Peyer's patch (tissue), 4 donors: ENCODE measurements at regions not wholly inside any gene's neighbourhood (a gene's known extent, or its start where the extent isn't known, plus 50 kb on each side); places are given as distances from the start of the nearest gene placed in this dataset.

Experiments used
- POLR2A ChIP-seq, 2 donors: fragments of 450-650 bp; IDR thresholded peaks; one replicate each; pipeline ENCODE4 v1.5.1; 2017; ENCODE audit warnings: antibody characterized with exemption in 2 of 2, mild to moderate bottlenecking in 2 of 2, moderate library complexity in 2 of 2
- TF ChIP-seq, protein P1 (sequence below), 6 experiments: fragments of 450-650 bp in 4 of 6; fragments of 200-600 bp in 2 of 6; sonication (generic) in 1 of 6; IDR thresholded peaks; one replicate each; pipeline ENCODE4 v1.5.1; 2017 to 2019; ENCODE audit warnings: antibody characterized with exemption in 6 of 6, mild to moderate bottlenecking in 3 of 6, moderate library complexity in 1 of 6

DNA sequence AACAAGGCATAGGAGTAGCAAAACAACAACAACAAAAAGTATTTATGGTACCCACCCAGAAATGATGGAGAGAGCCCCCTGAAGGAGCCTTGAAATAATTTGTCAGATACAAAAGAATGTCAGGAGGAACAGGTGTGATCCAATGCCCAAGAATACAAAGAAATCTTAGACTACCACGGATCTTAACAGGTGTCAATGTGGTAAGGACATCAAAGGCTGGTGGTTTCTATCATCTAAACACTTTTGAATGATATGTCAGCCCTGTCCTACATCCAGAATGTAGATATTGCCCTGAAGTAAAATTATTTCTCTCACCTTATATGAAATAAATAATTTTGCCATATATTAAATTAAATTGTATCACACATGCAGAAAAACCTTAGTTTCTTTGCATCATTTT, 386.4 kb upstream of the ANO5 start:
- TF ChIP-seq, protein P1, sequence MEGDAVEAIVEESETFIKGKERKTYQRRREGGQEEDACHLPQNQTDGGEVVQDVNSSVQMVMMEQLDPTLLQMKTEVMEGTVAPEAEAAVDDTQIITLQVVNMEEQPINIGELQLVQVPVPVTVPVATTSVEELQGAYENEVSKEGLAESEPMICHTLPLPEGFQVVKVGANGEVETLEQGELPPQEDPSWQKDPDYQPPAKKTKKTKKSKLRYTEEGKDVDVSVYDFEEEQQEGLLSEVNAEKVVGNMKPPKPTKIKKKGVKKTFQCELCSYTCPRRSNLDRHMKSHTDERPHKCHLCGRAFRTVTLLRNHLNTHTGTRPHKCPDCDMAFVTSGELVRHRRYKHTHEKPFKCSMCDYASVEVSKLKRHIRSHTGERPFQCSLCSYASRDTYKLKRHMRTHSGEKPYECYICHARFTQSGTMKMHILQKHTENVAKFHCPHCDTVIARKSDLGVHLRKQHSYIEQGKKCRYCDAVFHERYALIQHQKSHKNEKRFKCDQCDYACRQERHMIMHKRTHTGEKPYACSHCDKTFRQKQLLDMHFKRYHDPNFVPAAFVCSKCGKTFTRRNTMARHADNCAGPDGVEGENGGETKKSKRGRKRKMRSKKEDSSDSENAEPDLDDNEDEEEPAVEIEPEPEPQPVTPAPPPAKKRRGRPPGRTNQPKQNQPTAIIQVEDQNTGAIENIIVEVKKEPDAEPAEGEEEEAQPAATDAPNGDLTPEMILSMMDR (IDR thresholded peaks at IDR 0.05), result no peak
- TF ChIP-seq POLR2A (IDR thresholded peaks at IDR 0.05), result no peak
